ENCODE measurements at regions not wholly inside any gene's neighbourhood (a gene's known extent, or its start where the extent isn't known, plus 50 kb on each side); places are given as distances from the start of the nearest gene placed in this dataset.

- TF ChIP-seq CTCF (IDR thresholded peaks at IDR 0.05 in 2 of 3, conservative IDR thresholded peaks at IDR 0.05 in 1 of 3; ENCODE audit: borderline replicate concordance in 1 of 3, insufficient read depth in 1 of 3, low read depth in 2 of 3, low read length in 2 of 3) = no peak
- TF ChIP-seq POLR2AphosphoS5 (IDR thresholded peaks at IDR 0.05; ENCODE audit: low read depth, low read length) = no peak
These were observed 51.1 kb upstream of the ISX start for GRCh38 chr22:35014812-35015211.
